Uterus (tissue), 2 donors: ENCODE measurements at regions not wholly inside any gene's neighbourhood (a gene's known extent, or its start where the extent isn't known, plus 50 kb on each side); places are given as distances from the start of the nearest gene placed in this dataset.

ENCODE experiments used
- POLR2A ChIP-seq, 2 donors: fragments of 450-650 bp; IDR thresholded peaks; one replicate each; pipeline ENCODE4 v1.6.1; 2016; ENCODE audit warnings: antibody characterized with exemption in 2 of 2, mild to moderate bottlenecking in 1 of 2, moderate library complexity in 1 of 2
- TF ChIP-seq, protein P1 (sequence below), 4 experiments: fragments of 200-600 bp in 2 of 4; fragments of 450-650 bp in 2 of 4; sonication (generic) in 2 of 4; IDR thresholded peaks; one replicate each; pipeline ENCODE4 v1.5.1; 2016 to 2019; ENCODE audit warnings: antibody characterized with exemption in 4 of 4, mild to moderate bottlenecking in 2 of 4, moderate library complexity in 1 of 4

DNA sequence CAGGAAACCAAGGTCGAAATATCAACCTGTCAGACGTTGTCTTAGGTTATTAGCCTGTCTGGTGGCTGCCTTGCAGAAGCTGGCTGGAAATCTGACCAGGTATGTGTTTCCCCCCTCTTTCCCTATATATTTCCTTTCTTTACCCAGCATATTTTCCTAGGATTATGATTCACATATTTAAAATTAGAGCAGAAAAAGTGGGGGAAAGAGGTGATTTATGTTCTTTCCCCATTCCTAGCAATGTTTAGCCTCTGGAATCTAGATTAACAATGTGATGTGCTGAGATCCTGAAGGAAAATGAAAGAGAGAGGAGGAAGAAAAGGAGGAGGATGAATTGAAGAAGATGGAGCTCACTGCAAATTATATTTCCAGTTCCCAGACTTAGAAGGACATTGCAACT lies 421.4 kb upstream of the AUTS2 start:
- TF ChIP-seq, protein P1, sequence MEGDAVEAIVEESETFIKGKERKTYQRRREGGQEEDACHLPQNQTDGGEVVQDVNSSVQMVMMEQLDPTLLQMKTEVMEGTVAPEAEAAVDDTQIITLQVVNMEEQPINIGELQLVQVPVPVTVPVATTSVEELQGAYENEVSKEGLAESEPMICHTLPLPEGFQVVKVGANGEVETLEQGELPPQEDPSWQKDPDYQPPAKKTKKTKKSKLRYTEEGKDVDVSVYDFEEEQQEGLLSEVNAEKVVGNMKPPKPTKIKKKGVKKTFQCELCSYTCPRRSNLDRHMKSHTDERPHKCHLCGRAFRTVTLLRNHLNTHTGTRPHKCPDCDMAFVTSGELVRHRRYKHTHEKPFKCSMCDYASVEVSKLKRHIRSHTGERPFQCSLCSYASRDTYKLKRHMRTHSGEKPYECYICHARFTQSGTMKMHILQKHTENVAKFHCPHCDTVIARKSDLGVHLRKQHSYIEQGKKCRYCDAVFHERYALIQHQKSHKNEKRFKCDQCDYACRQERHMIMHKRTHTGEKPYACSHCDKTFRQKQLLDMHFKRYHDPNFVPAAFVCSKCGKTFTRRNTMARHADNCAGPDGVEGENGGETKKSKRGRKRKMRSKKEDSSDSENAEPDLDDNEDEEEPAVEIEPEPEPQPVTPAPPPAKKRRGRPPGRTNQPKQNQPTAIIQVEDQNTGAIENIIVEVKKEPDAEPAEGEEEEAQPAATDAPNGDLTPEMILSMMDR (IDR thresholded peaks at IDR 0.05), result no peak
- TF ChIP-seq POLR2A (IDR thresholded peaks at IDR 0.05), result no peak
